ENCODE measurements at regions not wholly inside any gene's neighbourhood (a gene's known extent, or its start where the extent isn't known, plus 50 kb on each side); places are given as distances from the start of the nearest gene placed in this dataset.

DNA sequence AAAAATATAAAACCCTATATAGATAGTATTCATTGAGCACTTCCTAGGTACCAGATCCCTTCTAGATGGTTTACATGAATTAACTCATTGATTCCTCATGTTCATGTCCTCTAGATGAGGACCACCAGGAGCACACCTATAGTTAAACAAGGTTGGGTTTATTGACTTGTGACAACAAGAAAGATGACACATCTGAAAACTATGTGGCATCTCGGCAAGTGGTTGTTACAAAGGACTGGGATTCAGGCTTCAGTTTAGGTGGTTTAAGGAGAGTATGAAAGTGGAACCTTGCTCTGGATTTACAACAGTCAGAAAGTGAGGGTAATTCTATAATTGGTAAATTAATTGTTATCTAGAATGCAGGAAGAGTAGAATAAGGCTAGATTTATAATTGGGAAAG, 99.0 kb upstream of the PHF14 start:
- Histone ChIP-seq H3K36me3 (ENCODE audit: insufficient read depth, low read length) (no peaks in the 10 kb centered on the region), H3K9ac (ENCODE audit: low read length) (no peak overlapping the region), H3K9me2 (ENCODE audit: insufficient read depth, low read length) (no peaks in the 10 kb centered on the region), H3K27me3 (ENCODE audit: insufficient read depth, low read depth, low read length) (no peaks in the 10 kb centered on the region), H3K9me3 (ENCODE audit: low read length) (no peaks in the 10 kb centered on the region), H4K20me1 (ENCODE audit: insufficient read depth) (no peaks in the 10 kb centered on the region), H3K4me2 (ENCODE audit: low read length) (no peak overlapping the region), H2AFZ (ENCODE audit: low read depth, low read length) (no peak overlapping the region), H3F3A (ENCODE audit: insufficient read depth, low read length, poor library complexity, severe bottlenecking) (no peaks in the 10 kb centered on the region), H3K79me2 (replicated peaks; ENCODE audit: insufficient read depth, low read length) (no peaks in the 10 kb centered on the region), H3K27ac (ENCODE audit: low read length) (no peak overlapping the region), H3K4me3 (ENCODE audit: low read length) (no peak overlapping the region)
- TF ChIP-seq, protein P1, sequence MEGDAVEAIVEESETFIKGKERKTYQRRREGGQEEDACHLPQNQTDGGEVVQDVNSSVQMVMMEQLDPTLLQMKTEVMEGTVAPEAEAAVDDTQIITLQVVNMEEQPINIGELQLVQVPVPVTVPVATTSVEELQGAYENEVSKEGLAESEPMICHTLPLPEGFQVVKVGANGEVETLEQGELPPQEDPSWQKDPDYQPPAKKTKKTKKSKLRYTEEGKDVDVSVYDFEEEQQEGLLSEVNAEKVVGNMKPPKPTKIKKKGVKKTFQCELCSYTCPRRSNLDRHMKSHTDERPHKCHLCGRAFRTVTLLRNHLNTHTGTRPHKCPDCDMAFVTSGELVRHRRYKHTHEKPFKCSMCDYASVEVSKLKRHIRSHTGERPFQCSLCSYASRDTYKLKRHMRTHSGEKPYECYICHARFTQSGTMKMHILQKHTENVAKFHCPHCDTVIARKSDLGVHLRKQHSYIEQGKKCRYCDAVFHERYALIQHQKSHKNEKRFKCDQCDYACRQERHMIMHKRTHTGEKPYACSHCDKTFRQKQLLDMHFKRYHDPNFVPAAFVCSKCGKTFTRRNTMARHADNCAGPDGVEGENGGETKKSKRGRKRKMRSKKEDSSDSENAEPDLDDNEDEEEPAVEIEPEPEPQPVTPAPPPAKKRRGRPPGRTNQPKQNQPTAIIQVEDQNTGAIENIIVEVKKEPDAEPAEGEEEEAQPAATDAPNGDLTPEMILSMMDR (IDR thresholded peaks at IDR 0.05; ENCODE audit: poor library complexity, severe bottlenecking): no peak
- TF ChIP-seq REST (IDR thresholded peaks at IDR 0.05; ENCODE audit: borderline replicate concordance): no peak

DNA sequence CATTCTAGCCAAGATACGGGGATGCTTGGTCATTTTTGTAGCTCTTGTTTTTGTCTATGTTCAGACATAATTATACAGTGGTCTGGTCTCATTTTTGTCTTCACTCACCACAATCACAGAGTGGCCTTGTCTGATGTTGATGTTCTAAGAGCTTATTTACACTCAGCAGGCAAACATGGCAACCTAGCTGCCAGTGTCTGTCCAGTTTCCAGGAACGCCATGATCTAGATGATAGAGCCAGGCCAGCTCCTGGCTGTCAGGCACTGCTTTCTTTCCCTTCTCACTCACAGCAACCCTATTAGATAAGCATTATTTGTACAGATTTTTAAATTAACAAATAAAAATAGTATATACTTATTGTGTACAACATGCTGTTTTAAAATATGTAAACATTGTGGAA, 98.6 kb upstream of the PHF14 start:
- no peaks in the 10 kb centered on the region for H3K27me3 ChIP-seq (ENCODE audit: insufficient read depth, low read depth, low read length)
- H3K4me3 ChIP-seq (ENCODE audit: low read length): no peak overlapping the region
- no peaks in the 10 kb centered on the region for H3K79me2 ChIP-seq (replicated peaks; ENCODE audit: insufficient read depth, low read length)
- no peaks in the 10 kb centered on the region for H3K9me2 ChIP-seq (ENCODE audit: insufficient read depth, low read length)
- H3K9ac ChIP-seq (ENCODE audit: low read length): no peak overlapping the region
- H3K27ac ChIP-seq (ENCODE audit: low read length): no peak overlapping the region
- H3K36me3 ChIP-seq (ENCODE audit: insufficient read depth, low read length): no peaks in the 10 kb centered on the region
- TF ChIP-seq SMC3 (conservative IDR thresholded peaks at IDR 0.05; ENCODE audit: poor library complexity) (no peak), MXI1 (conservative IDR thresholded peaks at IDR 0.05; ENCODE audit: poor library complexity, severe bottlenecking) (no peak)
- TF ChIP-seq, protein P1 (IDR thresholded peaks at IDR 0.05; ENCODE audit: poor library complexity, severe bottlenecking): no peak
- H4K20me1 ChIP-seq (ENCODE audit: insufficient read depth): no peaks in the 10 kb centered on the region
- no peaks in the 10 kb centered on the region for H3F3A ChIP-seq (ENCODE audit: insufficient read depth, low read length, poor library complexity, severe bottlenecking)
- no peak overlapping the region for H3K4me2 ChIP-seq (ENCODE audit: low read length)
- H3K9me3 ChIP-seq (ENCODE audit: low read length): no peaks in the 10 kb centered on the region
- H2AFZ ChIP-seq (ENCODE audit: low read depth, low read length): no peak overlapping the region

GRCh38 chr7:10888861-10889260, 84.8 kb upstream of the PHF14 start:
- Histone ChIP-seq H3K9ac (ENCODE audit: low read length) (no peak overlapping the region), H3K9me2 (ENCODE audit: insufficient read depth, low read length) (no peaks in the 10 kb centered on the region), H3K36me3 (ENCODE audit: insufficient read depth, low read length) (no peaks in the 10 kb centered on the region), H3K27ac (ENCODE audit: low read length) (no peak overlapping the region), H3K4me2 (ENCODE audit: low read length) (no peak overlapping the region), H3K9me3 (ENCODE audit: low read length) (no peaks in the 10 kb centered on the region), H2AFZ (ENCODE audit: low read depth, low read length) (no peak overlapping the region), H3K4me3 (ENCODE audit: low read length) (no peak overlapping the region), H3F3A (ENCODE audit: insufficient read depth, low read length, poor library complexity, severe bottlenecking) (no peaks in the 10 kb centered on the region), H3K79me2 (replicated peaks; ENCODE audit: insufficient read depth, low read length) (no peaks in the 10 kb centered on the region), H3K27me3 (ENCODE audit: insufficient read depth, low read depth, low read length) (no peaks in the 10 kb centered on the region), H4K20me1 (ENCODE audit: insufficient read depth) (no peaks in the 10 kb centered on the region)
- TF ChIP-seq SMC3 (conservative IDR thresholded peaks at IDR 0.05; ENCODE audit: poor library complexity): no peak
- no peak for TF ChIP-seq TAF1 (IDR thresholded peaks at IDR 0.05; ENCODE audit: low read depth)
- TF ChIP-seq RAD21 (conservative IDR thresholded peaks at IDR 0.05): no peak
- TF ChIP-seq EZH2 (IDR thresholded peaks at IDR 0.05; ENCODE audit: borderline replicate concordance, insufficient read depth, low read length, poor library complexity, severe bottlenecking): no peak
- no peak for TF ChIP-seq REST (IDR thresholded peaks at IDR 0.05; ENCODE audit: borderline replicate concordance)
- TF ChIP-seq EP300 (conservative IDR thresholded peaks at IDR 0.05; ENCODE audit: poor library complexity, severe bottlenecking): no peak
- no peak for TF ChIP-seq POLR2AphosphoS5 (IDR thresholded peaks at IDR 0.05)
- TF ChIP-seq, protein P1 (IDR thresholded peaks at IDR 0.05; ENCODE audit: poor library complexity, severe bottlenecking): no peak

Measured in neural cell (in vitro differentiated cells).